NOMO-1 treated with DMSO at 0.1 percent for 48 hours (cell line): ENCODE measurements at regions not wholly inside any gene's neighbourhood (a gene's known extent, or its start where the extent isn't known, plus 50 kb on each side); places are given as distances from the start of the nearest gene placed in this dataset.

ENCODE experiments used
- DNase-seq: peaks from one replicate; lab custom pipeline; 2025; ENCODE audit not compliant: unreplicated experiment; lab: John Stamatoyannopoulos, UW

DNA sequence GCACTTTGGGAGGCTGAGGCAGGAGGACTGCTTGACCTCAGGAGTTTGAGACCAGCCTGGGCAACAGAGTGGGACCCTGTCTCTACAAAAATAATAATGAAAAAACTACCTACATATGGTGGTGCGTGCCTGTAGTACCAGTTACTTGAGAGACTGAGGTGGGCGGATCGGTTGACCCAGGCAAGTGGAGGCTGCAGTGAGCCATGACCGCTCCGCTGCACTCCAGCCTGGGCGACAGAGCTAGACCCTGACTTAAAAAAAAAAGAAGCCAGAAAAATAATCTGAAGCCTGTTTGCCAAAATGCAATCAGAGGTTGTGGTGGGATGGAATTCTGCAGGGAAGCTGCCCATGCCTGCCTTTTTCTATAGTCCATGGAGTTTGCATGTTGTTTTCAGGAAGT is 50.4 kb upstream of the GGTA1 start:
- no peak for DNase-seq

DNA sequence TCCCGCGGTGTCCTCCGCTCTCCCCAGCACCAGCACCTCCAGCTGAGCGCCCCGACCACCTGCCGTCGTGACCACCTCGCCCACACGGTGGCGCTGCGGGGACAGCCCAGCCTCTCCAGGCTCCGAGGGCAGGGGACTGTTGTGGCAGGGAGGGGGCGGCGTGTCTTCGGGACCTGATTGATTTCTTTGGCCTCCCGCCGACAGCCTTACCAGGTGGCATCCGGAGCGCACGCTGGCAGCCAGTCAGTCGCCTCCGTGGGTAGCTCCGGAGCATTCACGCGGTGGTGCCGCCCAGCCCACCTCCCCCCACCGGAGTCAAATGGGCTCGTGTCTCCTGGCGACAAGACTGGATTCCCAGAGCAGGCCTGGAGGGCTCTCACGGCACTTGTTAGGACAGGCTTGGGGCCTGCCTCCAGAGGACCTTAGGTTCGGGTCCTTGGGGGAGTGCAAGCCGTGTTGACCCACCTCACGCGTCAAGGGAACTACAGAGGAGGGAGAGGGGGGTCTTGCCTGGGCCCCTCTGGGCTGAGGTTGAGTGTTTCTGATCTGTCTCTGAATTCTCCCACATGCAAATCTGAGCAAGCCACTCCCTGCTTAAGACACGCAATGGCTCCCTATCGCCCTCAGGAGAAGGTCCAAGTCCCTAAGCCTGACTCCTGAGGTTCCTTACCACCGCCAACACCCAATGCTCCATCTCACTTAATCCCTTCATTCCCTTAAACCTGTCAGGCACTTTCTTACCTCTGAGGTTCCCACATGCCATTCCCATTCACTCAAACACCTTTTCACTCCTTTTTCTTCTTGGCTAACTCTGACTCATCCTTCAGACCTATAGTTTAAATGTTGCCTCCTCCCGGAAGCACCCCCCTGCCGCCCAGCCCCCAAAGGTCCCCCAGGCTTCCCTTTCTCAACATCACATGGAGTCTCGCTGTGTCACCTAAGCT is 51.2 kb upstream of the GGTA1 start:
- DNase-seq, result peak; percentile 44

DNA sequence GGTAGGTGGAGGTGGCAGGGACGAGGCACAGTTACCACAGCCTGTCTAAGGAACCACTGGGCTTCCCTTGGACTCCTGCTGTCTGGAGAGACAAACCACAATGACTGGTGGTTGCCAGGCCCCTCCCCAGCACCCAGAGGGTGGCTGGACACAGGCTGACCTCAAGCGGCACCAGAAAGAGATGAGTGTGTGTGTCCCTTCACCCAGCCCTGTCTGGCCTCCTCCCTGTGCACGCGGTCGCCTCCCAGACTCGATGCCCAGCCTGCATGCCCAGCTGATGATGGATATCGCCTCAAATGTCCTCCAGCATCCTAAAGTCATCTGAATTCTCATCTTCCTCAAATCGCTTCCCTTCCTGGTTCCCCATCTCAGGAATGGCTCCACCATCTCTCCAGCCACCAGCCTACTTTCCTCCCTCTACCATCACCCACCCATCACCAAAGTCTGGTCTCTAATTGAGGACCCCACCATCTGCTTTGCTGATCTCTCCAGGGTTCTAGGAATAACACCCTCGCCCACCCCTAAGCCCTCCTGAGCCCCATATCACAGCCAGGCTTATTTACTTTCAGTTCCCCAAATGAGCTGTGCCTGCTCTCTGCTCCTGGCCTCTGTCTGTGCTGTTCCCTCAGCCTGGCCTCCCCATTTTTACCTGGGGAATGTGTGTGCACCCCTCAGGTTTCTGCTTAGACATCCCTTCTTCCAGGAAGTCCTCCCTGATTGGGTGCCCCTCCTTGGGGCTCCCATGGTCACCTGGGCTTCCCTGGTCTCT is 52.5 kb upstream of the GGTA1 start:
- DNase-seq, result peak; percentile 31

DNA sequence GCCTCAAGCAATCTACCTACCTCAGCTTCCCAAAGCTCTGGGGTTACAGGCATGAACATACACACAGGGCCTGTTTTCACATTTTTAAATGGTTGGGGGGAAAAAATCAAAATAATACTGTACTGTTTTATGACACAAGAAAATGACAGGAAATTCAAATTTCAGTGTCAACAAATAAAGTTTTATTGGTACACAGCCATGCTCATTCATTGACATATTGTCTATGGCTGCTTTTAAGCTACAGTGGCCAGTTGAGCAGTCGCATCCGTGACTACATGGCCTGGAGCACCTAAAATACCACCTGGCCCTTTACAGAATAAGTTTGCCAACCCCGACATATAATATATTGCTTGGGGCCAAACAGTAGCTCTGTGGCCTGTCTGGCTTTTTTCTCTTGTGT is 56.4 kb upstream of the GGTA1 start:
- no peak for DNase-seq

DNA sequence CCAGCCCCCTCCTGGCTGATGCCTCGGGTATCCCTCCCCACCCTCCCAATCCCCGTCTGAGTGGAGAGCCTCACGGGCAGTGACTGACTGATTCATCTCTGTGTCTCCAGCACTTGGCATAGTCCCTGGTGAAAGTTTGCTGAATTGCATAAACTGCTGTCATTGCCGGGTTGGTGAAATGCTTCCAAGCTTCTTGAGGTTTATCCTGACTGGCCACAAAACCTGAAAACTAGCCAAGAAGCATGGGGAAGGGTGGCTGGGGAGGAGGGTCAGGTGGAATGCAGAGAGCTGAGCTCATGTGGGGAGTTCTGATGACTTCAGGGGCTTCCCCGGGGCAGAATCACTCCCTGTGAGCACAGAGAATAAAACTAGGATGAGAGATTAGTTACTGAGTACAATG is 56.9 kb upstream of the GGTA1 start:
- DNase-seq, result no peak

DNA sequence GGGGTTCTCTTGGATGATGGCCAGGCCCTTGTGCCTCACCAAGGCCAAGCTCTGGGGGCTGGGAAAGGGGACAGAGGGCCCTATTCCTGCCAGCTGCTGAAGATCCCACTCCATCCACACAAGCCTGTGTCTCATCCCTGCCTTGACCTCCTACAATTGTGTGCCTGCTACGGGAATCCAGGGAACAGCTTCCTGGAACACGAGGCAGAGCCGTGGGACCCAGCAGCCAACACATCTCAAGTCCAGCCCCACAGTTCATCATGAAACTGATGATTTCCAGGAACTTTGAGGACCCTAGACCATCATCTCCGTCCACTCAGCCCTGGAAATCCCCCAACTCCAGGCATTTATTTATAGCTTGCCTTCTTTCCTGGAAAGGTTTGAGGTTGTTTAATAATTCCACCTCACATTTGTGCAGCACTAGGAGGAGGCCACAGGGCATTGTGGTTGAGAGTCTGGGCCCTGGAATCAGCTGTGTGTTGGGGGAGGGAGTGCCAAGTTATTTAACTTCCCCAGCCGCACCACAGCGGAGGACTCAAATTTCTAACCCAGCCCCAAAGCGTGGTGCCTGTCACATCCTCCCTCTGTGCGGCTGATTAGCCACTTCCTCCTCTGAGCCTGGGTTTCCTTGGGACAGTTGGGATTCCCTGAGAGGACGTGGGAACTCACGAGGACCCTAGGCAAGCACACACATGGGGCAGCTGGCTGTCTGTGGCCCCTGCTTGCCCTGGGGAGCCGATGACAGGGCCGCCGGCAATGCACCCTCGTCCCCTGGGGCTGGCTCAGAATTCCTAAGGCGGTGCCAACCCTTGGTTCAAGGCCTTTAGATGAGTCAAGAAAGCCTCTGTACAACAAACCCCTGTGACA is 58.2 kb upstream of the GGTA1 start:
- peak; percentile 80 for DNase-seq

DNA sequence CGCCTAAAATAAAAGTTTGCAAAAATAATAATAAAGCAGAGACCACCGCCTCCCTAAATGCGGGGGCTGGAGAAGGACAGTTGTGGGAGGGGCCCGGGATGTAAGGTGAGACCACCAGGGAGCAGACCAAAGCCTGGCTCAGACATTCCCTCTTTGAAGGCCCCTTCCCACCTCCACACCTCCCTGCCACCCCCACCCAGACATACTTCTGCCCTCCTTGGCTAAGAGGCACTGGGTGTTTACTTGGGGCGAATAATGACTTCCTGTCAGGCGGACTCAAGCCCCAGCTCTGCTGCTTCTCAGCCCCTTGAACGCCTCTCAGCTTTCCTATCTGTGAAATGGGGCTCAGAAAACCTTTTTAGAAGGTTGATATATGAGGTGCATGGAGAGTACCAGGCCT is 58.8 kb upstream of the GGTA1 start:
- DNase-seq, result no peak

DNA sequence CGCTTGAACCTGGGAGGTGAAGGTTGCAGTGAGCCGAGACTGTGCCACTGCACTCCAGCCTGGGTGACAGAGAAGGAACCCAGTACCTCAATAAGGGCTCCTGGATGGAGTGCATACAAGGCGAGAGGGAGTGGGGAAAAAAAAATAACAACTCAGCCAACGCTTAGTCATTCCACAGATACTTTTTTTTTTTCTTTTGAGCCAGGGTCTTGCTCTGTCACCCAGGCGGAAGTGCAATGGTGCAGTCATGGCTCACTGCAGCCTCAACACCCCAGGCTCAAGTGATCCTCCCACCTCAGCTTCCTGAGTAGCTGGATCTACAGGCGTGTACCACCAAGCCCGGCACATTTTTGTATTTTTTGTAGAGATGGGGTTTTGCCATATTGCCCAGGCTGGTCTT is 59.5 kb upstream of the GGTA1 start:
- no peak for DNase-seq

DNA sequence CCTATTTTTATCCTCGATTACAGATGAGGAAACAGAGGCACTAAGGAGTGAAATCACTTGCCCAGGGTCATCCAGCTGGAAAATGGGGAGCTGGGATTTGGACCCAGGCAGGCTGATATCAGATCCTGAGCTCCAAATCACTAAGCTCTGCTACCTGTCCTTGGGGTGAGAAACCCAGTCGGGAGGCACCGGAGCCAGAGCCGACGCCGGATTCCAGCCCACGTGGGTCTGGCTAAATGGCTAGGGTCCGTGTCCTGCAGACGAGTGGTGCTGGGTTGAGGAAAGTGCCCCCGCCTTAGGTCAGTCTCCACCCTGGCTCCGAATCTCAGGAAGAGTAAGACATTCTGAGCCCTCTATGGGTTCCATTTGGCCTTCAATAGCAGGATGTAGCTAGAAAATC is 61.3 kb upstream of the GGTA1 start:
- DNase-seq, result no peak

DNA sequence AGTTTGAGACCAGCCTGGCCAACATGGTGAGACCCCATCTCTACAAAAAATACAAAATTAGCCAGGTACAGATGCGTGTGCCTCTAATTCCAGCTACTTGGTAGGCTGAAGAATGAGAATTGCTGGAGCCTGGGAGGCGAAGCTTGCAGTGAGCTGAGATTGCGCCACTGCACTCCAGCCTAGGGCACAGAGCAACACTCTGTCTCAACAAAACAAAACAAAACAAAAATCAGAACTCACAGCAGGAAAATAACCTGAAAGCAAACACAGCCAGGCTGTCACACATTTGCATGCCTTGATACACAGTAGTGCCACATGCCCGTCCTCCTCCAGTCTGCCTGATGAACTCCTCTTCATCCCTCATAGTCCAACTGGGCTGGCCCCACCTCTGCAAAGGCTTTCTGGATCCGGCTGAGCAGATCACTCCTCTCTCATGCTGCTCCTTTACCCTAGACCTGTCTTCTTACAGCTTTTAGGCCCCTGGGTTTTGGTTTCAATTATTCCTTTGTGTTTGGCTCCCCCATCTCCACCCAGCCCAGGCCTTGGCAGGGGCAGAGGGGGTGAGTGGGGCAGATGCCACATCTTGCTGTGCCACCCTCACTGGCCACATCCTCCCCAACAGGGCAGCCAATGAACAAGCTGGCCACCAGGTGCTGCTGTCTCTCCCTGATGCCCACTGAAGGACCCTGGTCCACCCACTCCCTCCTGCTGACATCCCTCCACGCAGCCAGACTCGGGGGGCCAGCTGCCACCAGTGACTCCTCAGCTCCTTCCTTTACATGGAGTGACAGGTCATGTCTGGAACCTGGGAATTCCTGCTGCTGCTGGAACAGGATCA is 62.0 kb upstream of the GGTA1 start:
- no peak for DNase-seq

DNA sequence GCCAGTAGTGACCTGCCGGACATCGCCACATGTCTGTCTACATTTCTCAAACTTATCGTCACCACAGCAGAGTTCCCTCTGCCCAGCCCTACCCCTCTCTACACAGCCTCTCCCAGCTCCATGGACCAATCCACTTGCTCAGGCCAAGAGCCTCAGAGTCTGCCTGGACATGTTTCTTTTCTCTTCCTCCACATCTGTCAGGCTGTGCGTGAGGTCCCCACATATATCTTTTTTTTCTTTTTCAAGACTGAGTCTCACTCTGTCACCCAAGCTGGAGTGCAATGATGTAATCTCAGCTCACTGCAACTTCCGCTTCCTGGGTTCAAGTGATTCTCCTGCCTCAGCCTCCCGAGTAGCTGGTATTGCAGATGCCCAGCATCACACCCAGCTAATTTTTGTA is 62.7 kb upstream of the GGTA1 start:
- DNase-seq, result no peak

DNA sequence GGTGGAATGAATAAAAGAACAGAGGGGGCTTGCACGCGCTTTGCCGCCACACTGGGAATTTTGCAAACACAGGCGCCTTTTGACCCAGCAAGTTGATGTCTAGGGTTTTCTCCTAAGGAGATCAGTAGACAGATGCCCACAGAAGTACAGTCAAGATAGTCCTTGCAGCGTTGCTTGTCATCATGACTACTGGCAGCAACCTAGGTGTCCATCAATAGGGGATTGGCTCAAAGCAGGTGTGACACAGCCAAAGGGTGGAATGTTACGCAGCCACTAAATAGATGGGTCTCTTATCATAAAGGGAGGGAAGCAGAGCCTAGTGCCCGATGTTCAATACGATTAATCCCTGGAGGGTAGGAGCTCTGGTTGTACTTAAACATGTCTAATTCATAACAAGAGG is 63.8 kb upstream of the GGTA1 start:
- DNase-seq, result no peak

DNA sequence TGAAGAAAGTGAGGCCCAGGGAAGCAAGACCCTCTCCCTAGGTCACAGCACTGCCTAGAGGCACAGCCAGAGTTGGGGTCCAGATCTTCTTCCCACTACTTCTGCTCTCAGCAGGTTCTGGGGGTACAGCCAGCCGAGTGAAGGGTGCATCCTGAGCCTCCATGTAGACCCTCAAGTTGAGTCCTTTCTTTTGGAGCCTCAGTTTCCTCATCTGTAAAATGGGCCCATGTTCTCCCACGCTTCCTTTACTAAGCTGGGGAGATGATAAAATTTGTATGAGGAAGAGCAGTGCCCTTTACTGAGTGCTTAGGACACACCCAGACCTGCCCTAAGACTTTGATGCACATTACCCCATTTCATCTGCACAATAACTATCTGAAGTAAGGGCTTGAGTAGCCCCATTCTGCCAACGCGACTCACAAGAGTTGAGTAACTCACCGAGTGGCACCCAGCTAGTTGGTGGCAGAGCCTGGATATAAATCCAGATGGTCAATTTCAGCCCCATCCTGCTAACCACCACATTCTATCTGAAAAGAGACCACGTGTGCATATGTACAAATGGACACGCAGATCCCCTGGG is 64.3 kb upstream of the GGTA1 start:
- no peak for DNase-seq

DNA sequence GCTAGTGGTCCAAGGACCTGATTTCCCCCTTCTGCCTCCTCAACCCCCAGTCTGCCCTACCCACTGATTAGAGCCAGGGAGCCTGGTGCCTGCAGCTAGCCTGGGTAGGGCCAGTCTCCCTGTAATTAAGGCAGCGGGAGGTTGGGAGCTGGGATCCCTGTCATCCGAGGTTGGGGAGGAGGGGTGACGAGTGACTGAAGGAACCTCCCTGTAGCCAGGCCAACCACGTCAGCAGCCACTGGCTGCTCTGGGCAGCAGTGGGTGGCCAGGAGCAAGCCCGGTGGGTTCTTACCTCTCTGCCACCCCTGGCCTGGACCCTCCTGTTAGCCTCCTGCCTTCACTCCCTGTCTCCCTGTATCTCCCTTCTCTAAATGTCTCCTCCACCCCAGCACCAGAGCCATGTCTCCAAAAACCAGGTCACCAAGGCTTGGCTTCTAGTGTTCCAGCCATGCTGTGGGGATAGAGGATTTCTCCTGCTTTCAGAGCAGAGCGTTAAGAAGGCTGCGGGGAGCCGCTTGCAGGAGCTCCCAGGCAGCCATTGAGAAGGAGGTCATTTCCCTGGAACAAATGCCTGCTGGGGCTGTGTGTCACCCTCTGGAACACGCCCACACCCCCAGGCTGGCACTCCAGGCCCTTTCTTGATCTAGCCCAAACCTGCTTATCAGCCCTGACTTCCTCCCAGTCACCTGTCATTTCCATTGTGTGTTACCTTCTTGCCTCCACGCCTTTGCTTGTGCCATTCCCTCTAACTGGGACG is 65.0 kb upstream of the GGTA1 start:
- no peak for DNase-seq

DNA sequence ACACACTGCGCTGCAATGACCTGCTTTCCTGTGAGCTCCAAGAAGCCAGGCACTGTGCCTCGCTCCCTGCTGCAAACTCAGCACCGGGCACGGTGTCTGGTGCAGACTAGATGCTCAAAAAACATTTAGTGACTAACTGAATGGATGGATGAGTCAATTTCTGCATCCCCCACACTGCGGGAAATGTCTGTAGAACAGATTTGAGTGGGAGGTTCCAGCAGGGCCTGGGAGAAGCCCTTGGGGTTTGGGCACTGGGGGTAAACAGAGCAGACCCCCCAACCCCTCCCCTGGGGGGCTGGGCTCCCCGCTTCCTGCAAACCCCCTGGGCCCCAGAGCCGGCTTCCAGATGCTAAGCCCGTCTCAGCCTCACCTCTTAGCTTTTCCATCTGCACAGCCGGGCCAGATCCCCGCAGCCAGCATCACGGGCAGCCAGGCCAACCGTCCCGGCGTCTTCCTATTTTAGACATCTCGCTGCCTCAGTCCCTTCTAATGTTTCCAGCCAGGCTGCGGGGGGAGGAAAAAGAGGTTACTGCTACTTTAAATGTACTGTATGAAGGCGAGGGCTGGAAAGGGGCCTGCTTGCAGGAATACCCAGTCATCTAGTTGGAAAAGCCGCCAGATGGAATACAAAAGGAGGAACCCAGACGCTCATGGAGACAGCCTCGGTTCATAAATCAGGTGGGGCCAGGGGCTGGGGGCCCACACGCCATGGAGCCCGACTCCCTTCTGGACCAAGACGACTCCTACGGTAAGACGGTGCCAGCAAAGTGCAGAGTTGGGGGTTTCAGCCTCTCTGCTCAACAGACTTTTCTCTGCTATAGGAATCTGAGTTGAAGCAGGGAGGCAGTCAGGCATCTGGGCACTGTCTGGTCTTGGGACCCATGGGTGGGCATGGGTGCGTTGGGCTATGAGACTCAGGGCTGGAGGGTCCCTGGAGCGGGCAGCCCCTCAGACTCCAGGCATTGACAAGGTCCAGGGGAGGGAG is 67.1 kb upstream of the GGTA1 start:
- no peak for DNase-seq

DNA sequence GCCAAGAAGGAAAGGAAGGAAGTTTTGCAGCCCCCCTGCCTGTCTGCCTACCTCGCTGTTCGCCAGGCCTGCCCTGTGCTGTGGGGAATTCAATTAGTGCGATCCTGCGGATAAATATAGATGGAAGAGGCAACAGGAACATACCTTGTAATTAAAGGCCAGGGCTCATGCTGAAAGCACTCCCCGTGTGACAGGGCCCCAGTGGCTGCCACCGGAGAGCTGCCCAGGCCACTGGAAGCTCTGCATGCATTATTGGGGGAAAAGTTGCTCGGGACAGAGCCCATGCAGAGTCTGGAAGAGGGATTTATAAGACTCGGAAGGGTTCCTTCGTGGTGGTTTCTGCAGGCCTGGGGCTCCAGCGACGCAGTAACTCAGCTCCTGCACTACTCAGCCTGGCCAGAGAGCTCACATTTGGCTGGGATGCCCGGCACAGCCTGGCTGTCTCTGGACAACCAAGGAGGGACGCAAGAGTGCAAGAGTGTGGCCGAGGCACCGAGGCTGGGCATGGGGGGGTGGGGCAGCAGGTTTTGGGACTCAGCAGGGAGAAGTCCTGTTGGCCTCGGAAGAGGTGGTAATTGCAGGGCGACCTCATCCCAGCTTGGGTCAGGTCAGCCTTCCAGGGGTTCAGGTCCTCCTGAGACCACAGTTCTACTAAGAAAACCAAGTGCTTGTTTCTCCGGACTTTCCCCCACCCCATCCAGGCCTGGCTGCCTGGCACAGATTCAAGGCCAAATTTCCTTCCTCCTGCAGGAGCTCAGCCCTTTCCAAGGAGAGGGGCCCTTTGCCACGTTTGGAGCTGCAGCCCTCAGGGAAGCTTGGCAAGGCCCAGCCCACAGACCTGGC is 68.1 kb upstream of the GGTA1 start:
- DNase-seq, result no peak
